AG09319 (cell line): ENCODE measurements at regions not wholly inside any gene's neighbourhood (a gene's known extent, or its start where the extent isn't known, plus 50 kb on each side); places are given as distances from the start of the nearest gene placed in this dataset.

Experiments
- DNase-seq: peaks from one replicate; pipeline ENCODE4 v3.0.0-alpha.2; 2010; ENCODE audit warnings: low read depth; ENCODE audit errors: extremely low read depth
- CTCF ChIP-seq: IDR thresholded peaks from 2 replicates; pipeline ENCODE4 v1.5.1; 2011; ENCODE audit warnings: low read depth, mild to moderate bottlenecking, inconsistent platforms, low read length, moderate library complexity

- no peak for TF ChIP-seq CTCF
- DNase-seq = no peak
Measured at GRCh38 chr15:69529961-69530633, 77.5 kb downstream of the RPLP1 start.

- TF ChIP-seq CTCF = no peak
Measured at GRCh38 chr15:69530991-69531664, 78.5 kb downstream of the RPLP1 start.

GRCh38 chr15:69531665-69532027 is 79.0 kb downstream of the RPLP1 start:
- DNase-seq = no peak
- no peak for TF ChIP-seq CTCF

More at GRCh38 chr15:69530991-69531664, 78.5 kb downstream of the RPLP1 start:
- DNase-seq = no peak

- no peak for TF ChIP-seq CTCF
- no peak for DNase-seq
Measured at GRCh38 chr15:69532066-69532465, 79.4 kb downstream of the RPLP1 start.

GRCh38 chr15:69532856-69533255 is 80.2 kb downstream of the RPLP1 start:
- TF ChIP-seq CTCF = no peak
- no peak for DNase-seq

- TF ChIP-seq CTCF = no peak
- no peak for DNase-seq
Measured at GRCh38 chr15:69533522-69533921, 80.9 kb downstream of the RPLP1 start.

- DNase-seq = no peak
- no peak for TF ChIP-seq CTCF
Measured at GRCh38 chr15:69535101-69535638, 82.6 kb downstream of the RPLP1 start.
